Thymus (tissue), 11 donors: ENCODE measurements at regions not wholly inside any gene's neighbourhood (a gene's known extent, or its start where the extent isn't known, plus 50 kb on each side); places are given as distances from the start of the nearest gene placed in this dataset.

ENCODE experiments used
- DNase-seq, 9 donors: peaks; one replicate each; pipeline ENCODE4 v3.0.0-alpha.2; 2013; ENCODE audit warnings: low spot score in 9 of 9, low read depth in 6 of 9, missing footprints in 1 of 9
- H3K27ac ChIP-seq, 2 donors: one replicate each; pipeline ENCODE4 v1.5.1; 2013; ENCODE audit warnings: control low read depth in 1 of 2, low read depth in 1 of 2, low read length in 1 of 2, mild to moderate bottlenecking in 1 of 2, moderate library complexity in 1 of 2
- H3K27me3 ChIP-seq, 2 donors: one replicate each; pipeline ENCODE4 v1.5.1; 2013; ENCODE audit warnings: low read length in 1 of 2; ENCODE audit not compliant: control insufficient read depth in 2 of 2, insufficient read depth in 1 of 2
- H3K36me3 ChIP-seq, 2 donors: one replicate each; pipeline ENCODE4 v1.5.1; 2013; ENCODE audit warnings: low read length in 1 of 2, mild to moderate bottlenecking in 1 of 2, moderate library complexity in 1 of 2; ENCODE audit not compliant: control insufficient read depth in 2 of 2, insufficient read depth in 2 of 2
- H3K4me1 ChIP-seq, 2 donors: one replicate each; pipeline ENCODE4 v1.5.1; 2013; ENCODE audit warnings: low read length in 2 of 2; ENCODE audit not compliant: control insufficient read depth in 2 of 2, insufficient read depth in 2 of 2
- H3K4me3 ChIP-seq, 2 donors: one replicate each; pipeline ENCODE4 v1.5.1; 2013; ENCODE audit warnings: low read length in 2 of 2, control low read depth in 1 of 2, mild to moderate bottlenecking in 1 of 2
- H3K9me3 ChIP-seq, 2 donors: one replicate each; pipeline ENCODE4 v1.5.1; 2013; ENCODE audit warnings: low read length in 1 of 2, mild to moderate bottlenecking in 1 of 2; ENCODE audit not compliant: control insufficient read depth in 2 of 2, insufficient read depth in 1 of 2
- WGBS: extraction: QIAGEN DNeasy Blood & Tissue Kit; methylation state at CpG from one replicate; pipeline ENCODE4 v1.1.7; 2013; 5-methylcytosine and 5-hydroxymethylcytosine counted together
- donor health status: healthy.

DNA sequence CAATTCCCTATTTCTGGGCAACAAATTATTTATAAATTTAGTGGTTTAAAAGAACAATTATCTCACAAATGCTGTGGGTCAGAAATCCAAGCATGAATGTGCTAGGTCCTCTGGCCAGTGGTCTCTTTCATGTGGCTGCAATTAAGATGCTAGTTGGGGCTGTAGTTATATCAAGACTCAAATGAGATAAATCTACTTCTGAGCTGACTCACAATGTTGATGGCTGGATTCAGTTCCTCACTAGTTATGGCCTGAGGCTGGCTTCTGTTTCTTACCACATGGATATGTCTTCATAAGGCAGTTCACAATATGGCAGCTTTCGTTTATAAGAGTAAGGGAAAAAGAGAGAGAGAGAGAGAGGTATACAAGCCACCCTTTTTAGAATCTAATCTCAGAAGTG lies 717.0 kb downstream of the PRELID2 start:
- no peak for DNase-seq
- Histone ChIP-seq H3K4me3 (no peak overlapping the region), H3K36me3 (no peaks in the 10 kb centered on the region), H3K4me1 (no peaks in the 10 kb centered on the region), H3K27me3 (no peaks in the 10 kb centered on the region), H3K9me3 (no peaks in the 10 kb centered on the region), H3K27ac (no peak overlapping the region)
- WGBS = 80% methylated on average over 1 of the region's 1 CpG

DNA sequence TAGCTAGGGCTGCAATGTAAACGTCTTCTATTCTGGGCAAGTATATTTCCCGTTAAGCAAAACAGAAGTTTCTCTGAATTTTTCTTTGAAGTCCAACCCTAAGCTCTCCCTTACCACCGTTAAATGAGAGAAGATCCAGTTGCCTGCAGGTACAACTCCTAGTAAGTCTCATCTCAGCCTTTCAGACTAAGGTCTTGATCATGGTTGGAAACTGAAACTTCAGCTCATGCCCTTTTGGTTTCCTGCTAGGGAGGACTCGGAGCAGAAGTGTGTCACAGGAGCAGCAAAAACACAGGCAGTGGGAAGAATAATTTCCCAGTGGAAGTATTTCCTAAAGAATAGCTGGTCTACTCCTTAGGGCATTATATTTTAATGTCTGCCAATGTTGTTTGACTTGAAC lies 717.9 kb downstream of the PRELID2 start:
- 92% methylated on average over 4 of the region's 4 CpGs for WGBS
- no peaks in the 10 kb centered on the region for H3K27me3 ChIP-seq
- H3K4me1 ChIP-seq = no peaks in the 10 kb centered on the region
- no peak overlapping the region for H3K4me3 ChIP-seq
- H3K36me3 ChIP-seq = no peaks in the 10 kb centered on the region
- no peak for DNase-seq
- no peak overlapping the region for H3K27ac ChIP-seq
- H3K9me3 ChIP-seq = no peaks in the 10 kb centered on the region

DNA sequence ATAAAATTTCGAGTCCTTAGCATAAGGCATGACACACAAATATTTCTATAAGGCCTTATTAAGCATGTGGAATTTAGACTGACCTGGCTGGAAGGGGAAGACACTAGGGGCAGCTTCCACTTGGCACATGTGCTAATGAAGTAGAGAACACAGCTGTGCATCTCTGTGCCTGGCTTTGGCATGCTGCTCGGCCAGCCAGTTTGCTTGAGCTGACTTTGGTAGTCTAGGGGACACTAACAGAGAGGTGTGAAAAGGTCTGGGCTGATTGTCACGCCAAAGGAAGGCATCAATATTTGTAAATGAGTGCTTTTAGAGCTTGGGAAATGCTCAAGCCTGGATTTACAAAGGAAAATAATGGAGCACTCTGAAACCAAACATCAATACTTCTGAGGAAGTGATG lies 723.7 kb downstream of the PRELID2 start:
- no peaks in the 10 kb centered on the region for H3K9me3 ChIP-seq
- no peaks in the 10 kb centered on the region for H3K4me1 ChIP-seq
- no peak for DNase-seq
- no peaks in the 10 kb centered on the region for H3K36me3 ChIP-seq
- no peak overlapping the region for H3K27ac ChIP-seq
- H3K4me3 ChIP-seq = no peak overlapping the region
- WGBS = 71% methylated on average over 3 of the region's 3 CpGs
- H3K27me3 ChIP-seq = no peaks in the 10 kb centered on the region

DNA sequence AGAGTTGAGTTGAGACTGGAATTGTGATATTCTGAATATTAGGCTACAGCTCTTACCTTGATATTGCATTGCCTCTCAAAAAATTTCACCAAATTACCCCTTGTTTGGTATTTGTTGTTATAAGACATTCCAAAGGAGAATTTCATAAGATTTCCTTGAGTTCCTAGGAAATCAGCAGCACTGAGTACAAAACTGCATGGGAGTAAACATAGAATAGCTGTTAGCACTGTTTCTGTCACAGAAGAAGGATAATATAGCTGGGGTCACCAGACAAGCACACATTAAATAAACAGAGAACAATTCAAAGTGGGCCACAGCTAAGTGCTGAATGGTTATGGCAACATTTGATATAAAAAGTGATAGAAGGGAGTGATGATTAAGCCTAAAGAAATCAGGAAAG lies 724.3 kb downstream of the PRELID2 start:
- no peaks in the 10 kb centered on the region for H3K4me1 ChIP-seq
- no peaks in the 10 kb centered on the region for H3K9me3 ChIP-seq
- no peak overlapping the region for H3K4me3 ChIP-seq
- H3K27ac ChIP-seq = no peak overlapping the region
- no peak for DNase-seq
- no peaks in the 10 kb centered on the region for H3K36me3 ChIP-seq
- no peaks in the 10 kb centered on the region for H3K27me3 ChIP-seq

DNA sequence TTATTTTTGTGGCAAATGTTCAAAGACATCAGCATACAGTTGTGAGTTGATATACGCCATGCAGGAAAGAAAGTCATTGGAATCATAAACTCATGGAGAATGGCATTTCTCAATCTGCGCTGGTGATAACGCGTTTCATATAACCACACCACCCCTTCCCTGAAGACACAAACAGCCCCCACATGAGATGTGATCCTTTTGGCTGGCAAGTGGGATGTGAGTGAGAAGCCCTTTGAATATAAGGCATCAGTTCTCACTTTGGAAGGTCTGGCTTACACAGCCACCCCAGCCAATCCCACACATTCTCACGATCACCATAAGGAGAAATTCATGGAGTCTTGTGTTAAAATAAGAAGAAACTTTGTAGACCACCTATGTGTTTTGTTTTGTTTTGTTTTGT lies 725.0 kb downstream of the PRELID2 start:
- Histone ChIP-seq H3K4me1 (no peaks in the 10 kb centered on the region), H3K9me3 (no peaks in the 10 kb centered on the region), H3K36me3 (no peaks in the 10 kb centered on the region), H3K4me3 (no peak overlapping the region), H3K27ac (no peak overlapping the region), H3K27me3 (no peaks in the 10 kb centered on the region)
- DNase-seq = no peak
- 95% methylated on average over 5 of the region's 5 CpGs for WGBS

DNA sequence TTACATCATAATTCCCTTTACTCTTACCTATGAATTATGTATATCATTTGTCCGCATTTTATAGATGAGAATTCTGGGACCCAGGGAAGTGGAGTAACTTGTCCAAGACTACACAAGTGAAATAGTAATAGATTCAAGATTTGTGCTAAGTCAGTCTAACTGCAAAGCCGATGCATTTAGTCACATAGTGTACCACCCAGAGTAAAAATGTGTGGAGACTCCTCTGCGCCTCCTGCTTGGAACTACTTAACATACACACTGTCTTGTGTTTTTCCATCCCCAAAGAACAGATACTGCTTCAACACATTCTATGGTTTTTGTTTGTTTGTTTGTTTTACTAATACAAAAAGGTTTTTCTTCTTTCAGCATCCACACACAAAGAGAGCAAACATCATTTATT lies 729.8 kb downstream of the PRELID2 start:
- no peak overlapping the region for H3K4me3 ChIP-seq
- no peak overlapping the region for H3K27ac ChIP-seq
- H3K27me3 ChIP-seq = no peaks in the 10 kb centered on the region
- H3K4me1 ChIP-seq = no peaks in the 10 kb centered on the region
- H3K9me3 ChIP-seq = no peaks in the 10 kb centered on the region
- WGBS = 95% methylated on average over 3 of the region's 3 CpGs
- DNase-seq = no peak
- no peaks in the 10 kb centered on the region for H3K36me3 ChIP-seq

DNA sequence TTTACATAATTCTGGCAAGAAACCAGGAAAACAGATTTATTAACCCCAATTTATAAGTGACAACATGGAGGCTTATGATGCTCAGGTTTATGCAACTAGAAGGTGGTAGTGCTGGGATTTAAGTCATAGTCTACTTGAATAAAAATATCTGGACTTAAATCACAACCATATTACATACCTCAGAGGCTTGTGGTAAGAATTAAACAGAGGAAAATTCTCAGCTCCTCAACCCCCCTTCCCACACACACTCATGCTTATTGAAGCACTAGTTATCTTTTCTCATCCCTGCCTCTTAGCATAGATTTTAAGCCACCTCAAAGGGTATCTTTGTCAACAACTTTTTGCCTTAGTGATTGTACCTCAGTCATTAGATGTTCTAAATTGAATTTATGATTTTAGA lies 731.0 kb downstream of the PRELID2 start:
- Histone ChIP-seq H3K27me3 (no peaks in the 10 kb centered on the region), H3K36me3 (no peaks in the 10 kb centered on the region), H3K4me3 (no peak overlapping the region), H3K4me1 (no peaks in the 10 kb centered on the region), H3K27ac (no peak overlapping the region), H3K9me3 (no peaks in the 10 kb centered on the region)
- DNase-seq = no peak

DNA sequence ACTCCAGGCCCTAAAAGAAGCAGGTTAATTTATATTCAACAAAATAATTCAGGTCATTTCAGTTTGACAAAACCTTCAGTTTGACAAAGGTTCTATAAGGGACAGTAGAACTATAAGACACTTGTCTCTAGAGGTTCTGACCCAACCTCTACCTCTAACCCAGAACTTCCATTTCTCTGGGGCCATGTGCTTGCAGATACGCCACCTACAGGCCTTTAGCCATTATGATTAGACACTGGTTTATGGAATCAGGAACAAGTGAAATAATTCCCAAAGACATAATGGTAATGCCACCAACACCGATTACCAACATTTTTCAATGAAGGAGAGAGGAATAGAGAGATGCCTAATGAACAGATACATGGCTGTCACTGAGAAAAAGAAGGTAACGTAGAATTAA lies 733.9 kb downstream of the PRELID2 start:
- 94% methylated on average over 3 of the region's 3 CpGs for WGBS
- Histone ChIP-seq H3K9me3 (no peaks in the 10 kb centered on the region), H3K27me3 (no peaks in the 10 kb centered on the region), H3K4me3 (no peak overlapping the region), H3K4me1 (no peaks in the 10 kb centered on the region), H3K27ac (no peak overlapping the region), H3K36me3 (no peaks in the 10 kb centered on the region)
- no peak for DNase-seq

DNA sequence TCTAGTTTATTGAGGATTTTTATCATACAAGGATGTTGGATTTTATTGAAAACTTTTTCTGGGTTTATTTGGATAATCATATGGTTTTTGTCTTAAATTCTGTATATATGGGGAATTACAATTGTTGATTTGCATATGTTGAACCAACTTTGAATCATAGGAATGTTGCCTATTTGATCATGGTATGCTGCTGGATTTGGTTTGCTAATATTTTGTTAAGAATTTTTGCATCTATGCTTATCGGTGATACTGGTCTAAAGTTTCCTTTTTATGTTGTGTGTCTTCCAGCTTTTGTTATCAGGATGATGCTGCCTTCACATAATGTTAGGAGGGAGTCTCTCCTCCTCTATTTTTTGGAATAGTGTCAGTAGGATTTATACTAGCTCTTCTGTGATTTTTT lies 745.0 kb downstream of the PRELID2 start:
- Histone ChIP-seq H3K9me3 (no peaks in the 10 kb centered on the region), H3K36me3 (no peaks in the 10 kb centered on the region), H3K27ac (no peak overlapping the region), H3K4me3 (no peak overlapping the region), H3K27me3 (no peaks in the 10 kb centered on the region), H3K4me1 (no peaks in the 10 kb centered on the region)
- DNase-seq = no peak
- WGBS = 96% methylated on average over 1 of the region's 1 CpG

DNA sequence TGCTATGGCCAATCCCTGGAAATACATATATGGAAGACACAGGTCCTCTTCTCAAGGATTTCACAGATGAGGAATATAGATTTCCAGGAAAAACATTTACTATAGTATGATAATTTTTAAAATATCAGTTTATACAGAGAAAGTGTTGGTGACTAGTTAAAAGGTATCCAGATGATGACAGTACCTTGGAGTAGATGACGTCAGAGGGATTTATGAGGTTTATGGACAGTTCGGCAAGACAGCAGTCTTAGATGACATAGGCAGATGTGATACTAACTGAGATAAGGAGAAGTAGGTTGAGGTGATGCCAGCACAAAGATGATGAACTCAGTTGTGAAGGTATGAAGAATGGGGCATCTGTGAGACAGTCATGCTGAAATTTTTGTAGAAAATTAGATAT lies 750.3 kb downstream of the PRELID2 start:
- no peaks in the 10 kb centered on the region for H3K4me1 ChIP-seq
- no peaks in the 10 kb centered on the region for H3K36me3 ChIP-seq
- WGBS = 97% methylated on average over 2 of the region's 2 CpGs
- no peak for DNase-seq
- H3K27ac ChIP-seq = no peak overlapping the region
- H3K9me3 ChIP-seq = no peaks in the 10 kb centered on the region
- H3K4me3 ChIP-seq = no peak overlapping the region
- no peaks in the 10 kb centered on the region for H3K27me3 ChIP-seq
